H1 (cell line): ENCODE measurements at regions not wholly inside any gene's neighbourhood (a gene's known extent, or its start where the extent isn't known, plus 50 kb on each side); places are given as distances from the start of the nearest gene placed in this dataset.

Source experiments
- CTCF ChIA-PET: fragments of 300-600 bp; sonication (Branson Sonifier 250); formaldehyde crosslinking; loops from one replicate; lab custom pipeline; 2021; ENCODE audit not compliant: partially characterized antibody; lab: Charles Lee
- POLR2A ChIA-PET: fragments of 300-600 bp; sonication (Branson Sonifier 250); formaldehyde crosslinking; loops from one replicate; lab custom pipeline; 2021; ENCODE audit warnings: inconsistent platforms; ENCODE audit not compliant: partially characterized antibody; lab: Charles Lee
- DNase-seq, 2 experiments: peaks; one replicate each; pipeline versions ENCODE4 v3.0.0 to v3.0.0-alpha.2; 2010 to 2022; ENCODE audit warnings: low spot score in 2 of 2, low read depth in 1 of 2, mixed read lengths in 1 of 2
- FAIRE-seq: peaks from 2 replicates; lab custom pipeline; 2011; peaks lifted over from hg19 to GRCh38; lab: Jason Lieb, UNC
- H2AFZ ChIP-seq: 2 replicates; pipeline ENCODE4 v1.8.1; 2012; ENCODE audit warnings: low read length, inconsistent platforms
- H2AK5ac ChIP-seq: 2 replicates; pipeline ENCODE4 v1.6.1; 2013; ENCODE audit warnings: low read depth, low read length
- H2BK120ac ChIP-seq: replicated peaks from 2 replicates; pipeline ENCODE3; 2013; ENCODE audit warnings: low read depth, low read length, inconsistent platforms
- H2BK12ac ChIP-seq: 2 replicates; pipeline ENCODE4 v1.6.1; 2013; ENCODE audit warnings: low read depth, low read length
- H2BK15ac ChIP-seq: 2 replicates; pipeline ENCODE4 v1.6.1; 2013; ENCODE audit warnings: low read length
- H2BK20ac ChIP-seq: 2 replicates; pipeline ENCODE4 v1.6.1; 2013; ENCODE audit warnings: low read length
- H2BK5ac ChIP-seq: 2 replicates; pipeline ENCODE4 v1.6.1; 2013; ENCODE audit warnings: low read depth, low read length
- H3K14ac ChIP-seq: 2 replicates; pipeline ENCODE4 v1.6.1; 2013; ENCODE audit warnings: inconsistent platforms; ENCODE audit not compliant: insufficient read length
- H3K18ac ChIP-seq: 2 replicates; pipeline ENCODE4 v1.6.1; 2013; ENCODE audit warnings: low read length; ENCODE audit errors: extremely low read depth
- H3K23ac ChIP-seq: 2 replicates; pipeline ENCODE4 v1.6.1; 2013; ENCODE audit warnings: inconsistent platforms; ENCODE audit not compliant: insufficient read length
- H3K23me2 ChIP-seq: 2 replicates; pipeline ENCODE4 v1.6.1; 2013; ENCODE audit warnings: low read depth, low read length
- H3K27ac ChIP-seq: 2 replicates; pipeline ENCODE4 v1.6.1; 2011; ENCODE audit warnings: low read depth, low read length, inconsistent platforms
- H3K27me3 ChIP-seq, 4 experiments: replicated peaks in 1 of 4; 1 replicate in 1 of 4; 2 replicates in 3 of 4; pipeline versions ENCODE4 v1.6.1 to v1.8.1; 2011 to 2013; ENCODE audit warnings: low read length in 3 of 4, mild to moderate bottlenecking in 3 of 4, inconsistent platforms in 2 of 4, mixed read lengths in 2 of 4, moderate library complexity in 1 of 4; ENCODE audit not compliant: control insufficient read depth in 3 of 4, insufficient read depth in 3 of 4; ENCODE audit errors: extremely low read depth in 1 of 4
- H3K36me3 ChIP-seq, 4 experiments: 2 replicates each; pipeline versions ENCODE4 v1.6.1 to v1.8.1; 2011 to 2013; ENCODE audit warnings: mild to moderate bottlenecking in 4 of 4, low read length in 3 of 4, moderate library complexity in 2 of 4, control low read depth in 1 of 4, inconsistent platforms in 1 of 4; ENCODE audit not compliant: insufficient read depth in 4 of 4, control insufficient read depth in 2 of 4
- H3K4ac ChIP-seq: replicated peaks from 2 replicates; pipeline ENCODE3; 2013; ENCODE audit warnings: low read length, low read depth, mixed read lengths, inconsistent platforms; ENCODE audit not compliant: insufficient read length
- H3K4me1 ChIP-seq, 4 experiments: replicated peaks in 1 of 4; 1 replicate in 1 of 4; 2 replicates in 3 of 4; pipeline versions ENCODE4 v1.6.1 to v1.8.1; 2011 to 2013; ENCODE audit warnings: low read length in 3 of 4, inconsistent platforms in 2 of 4, mixed read lengths in 1 of 4; ENCODE audit not compliant: insufficient read depth in 4 of 4, control insufficient read depth in 3 of 4
- H3K4me2 ChIP-seq, 2 experiments: 2 replicates each; pipeline versions ENCODE4 v1.6.1 to v1.8.1; 2011 to 2013; ENCODE audit warnings: low read depth in 2 of 2, low read length in 2 of 2, control low read depth in 1 of 2, inconsistent platforms in 1 of 2, mild to moderate bottlenecking in 1 of 2; ENCODE audit not compliant: insufficient read depth in 1 of 2
- H3K4me3 ChIP-seq, 4 experiments: fragments of 200-600, 300-600 bp in 1 of 4; sonication (generic), shearing (Covaris generic), sonication (Bioruptor Twin) in 1 of 4; 2 replicates each; pipeline versions ENCODE4 v1.5.1 to v1.8.1; 2011 to 2016; ENCODE audit warnings: low read length in 4 of 4, low read depth in 3 of 4, control low read depth in 2 of 4, inconsistent platforms in 2 of 4, mild to moderate bottlenecking in 2 of 4, mixed read lengths in 1 of 4, moderate library complexity in 1 of 4; ENCODE audit not compliant: insufficient read depth in 2 of 4; ENCODE audit errors: extremely low read depth in 1 of 4
- H3K56ac ChIP-seq: replicated peaks from 2 replicates; pipeline ENCODE3; 2013; ENCODE audit warnings: low read depth, mild to moderate bottlenecking, mixed read lengths, low read length, inconsistent platforms; ENCODE audit not compliant: insufficient read length
- H3K79me1 ChIP-seq: 2 replicates; pipeline ENCODE4 v1.6.1; 2013; ENCODE audit warnings: low read depth, low read length, control low read depth
- H3K79me2 ChIP-seq, 2 experiments: 2 replicates each; pipeline versions ENCODE4 v1.6.1 to v1.8.1; 2012 to 2013; ENCODE audit warnings: low read length in 2 of 2, mild to moderate bottlenecking in 2 of 2, inconsistent platforms in 1 of 2; ENCODE audit not compliant: insufficient read depth in 2 of 2, control insufficient read depth in 1 of 2
- H3K9ac ChIP-seq, 4 experiments: replicated peaks in 1 of 4; 1 replicate in 1 of 4; 2 replicates in 3 of 4; pipeline versions ENCODE4 v1.6.1 to v1.8.1; 2011 to 2013; ENCODE audit warnings: low read depth in 3 of 4, low read length in 3 of 4, control low read depth in 2 of 4, mild to moderate bottlenecking in 2 of 4, moderate library complexity in 2 of 4, inconsistent platforms in 1 of 4; ENCODE audit errors: extremely low read depth in 1 of 4
- H3K9me3 ChIP-seq, 2 experiments: 2 replicates each; pipeline versions ENCODE4 v1.6.1 to v1.8.1; 2012 to 2013; ENCODE audit warnings: mild to moderate bottlenecking in 2 of 2, moderate library complexity in 2 of 2, control low read depth in 1 of 2, inconsistent platforms in 1 of 2, low read depth in 1 of 2, low read length in 1 of 2, mixed read lengths in 1 of 2; ENCODE audit not compliant: insufficient read depth in 2 of 2
- H4K20me1 ChIP-seq, 2 experiments: replicated peaks in 1 of 2; 2 replicates each; pipeline versions ENCODE3 to v1.8.1; 2011 to 2013; ENCODE audit warnings: inconsistent platforms in 2 of 2, low read length in 2 of 2, mild to moderate bottlenecking in 1 of 2; ENCODE audit not compliant: insufficient read depth in 2 of 2, control insufficient read depth in 1 of 2
- H4K5ac ChIP-seq: 2 replicates; pipeline ENCODE4 v1.6.1; 2013; ENCODE audit warnings: low read length, low read depth, mixed read lengths, inconsistent platforms; ENCODE audit not compliant: insufficient read length
- H4K8ac ChIP-seq: 2 replicates; pipeline ENCODE4 v1.8.0; 2013; ENCODE audit warnings: mild to moderate bottlenecking, moderate library complexity, low read length, inconsistent platforms; ENCODE audit not compliant: insufficient read depth; ENCODE audit errors: extremely low read depth
- H4K91ac ChIP-seq: replicated peaks from 2 replicates; pipeline ENCODE3; 2013; ENCODE audit warnings: low read length, mixed read lengths, inconsistent platforms; ENCODE audit not compliant: insufficient read length
- CTCF ChIP-seq, 3 experiments: IDR thresholded peaks; 1 replicate in 2 of 3; 2 replicates in 1 of 3; pipeline versions ENCODE4 v1.5.1 to v1.6.1; 2011; ENCODE audit warnings: low read length in 3 of 3, mild to moderate bottlenecking in 3 of 3, inconsistent platforms in 2 of 3, low read depth in 1 of 3, moderate library complexity in 1 of 3; ENCODE audit not compliant: insufficient read depth in 1 of 3; ENCODE audit errors: control extremely low read depth in 1 of 3
- EZH2 ChIP-seq: fragments of 200-600 bp; sonication (generic); IDR thresholded peaks from 2 replicates; pipeline ENCODE4 v1.7.1; 2012; ENCODE audit warnings: low read depth, mild to moderate bottlenecking, moderate library complexity, low read length, inconsistent platforms; ENCODE audit not compliant: severe bottlenecking
- JUN ChIP-seq: IDR thresholded peaks from 2 replicates; pipeline ENCODE4 v1.6.1; 2011; ENCODE audit warnings: low read depth, mild to moderate bottlenecking, improper control_type of control experiment, low read length
- KDM4A ChIP-seq: IDR thresholded peaks from one replicate; pipeline ENCODE4 v1.7.1; 2012; ENCODE audit warnings: low read depth, mild to moderate bottlenecking, moderate library complexity, low read length, inconsistent platforms; ENCODE audit not compliant: severe bottlenecking
- MAFK ChIP-seq: IDR thresholded peaks from 2 replicates; pipeline ENCODE4 v1.6.1; 2012; ENCODE audit warnings: low read depth, mild to moderate bottlenecking, improper control_type of control experiment, low read length
- POLR2A ChIP-seq, 2 experiments: IDR thresholded peaks; 1 replicate in 1 of 2; 2 replicates in 1 of 2; pipeline ENCODE4 v1.6.1; 2011; ENCODE audit warnings: low read depth in 2 of 2, low read length in 2 of 2, mild to moderate bottlenecking in 2 of 2; ENCODE audit errors: control extremely low read depth in 1 of 2
- RAD21 ChIP-seq, 2 experiments: IDR thresholded peaks in 1 of 2; conservative IDR thresholded peaks in 1 of 2; 2 replicates each; pipeline ENCODE4 v1.6.1; 2011; ENCODE audit warnings: low read depth in 2 of 2, low read length in 2 of 2, improper control_type of control experiment in 1 of 2, inconsistent platforms in 1 of 2, mild to moderate bottlenecking in 1 of 2, moderate library complexity in 1 of 2
- SIX5 ChIP-seq: IDR thresholded peaks from 2 replicates; pipeline ENCODE4 v1.6.1; 2011; ENCODE audit warnings: mild to moderate bottlenecking, low read depth, low read length
- YY1 ChIP-seq: IDR thresholded peaks from 2 replicates; pipeline ENCODE4 v1.6.1; 2011; ENCODE audit warnings: low read depth, mild to moderate bottlenecking, low read length
- WGBS, 2 experiments: shearing (Covaris generic) in 1 of 2; methylation state at CpG; one replicate each; pipeline versions ENCODE4 v1.1.6 to v1.1.7; 2013 to 2015; ENCODE audit warnings: low lambda C conversion rate in 2 of 2, mixed read lengths in 2 of 2, inconsistent platforms in 1 of 2, low coverage in 1 of 2, missing lambda C conversion rate in 1 of 2; ENCODE audit not compliant: insufficient replicate concordance in 2 of 2, insufficient coverage in 1 of 2, insufficient read length in 1 of 2; ENCODE audit errors: extremely low coverage in 1 of 2, missing lambda C conversion rate in 1 of 2; 5-methylcytosine and 5-hydroxymethylcytosine counted together

GRCh38 chr3:106193876-106194275, 325.1 kb upstream of the CBLB start:
- H3K79me2 ChIP-seq = no peaks in the 10 kb centered on the region
- H4K91ac ChIP-seq = no peak overlapping the region
- H3K4me1 ChIP-seq = no peaks in the 10 kb centered on the region
- no peak overlapping the region for H4K8ac ChIP-seq
- no peak overlapping the region for H2BK12ac ChIP-seq
- 96% methylated on average over 2 of the region's 2 CpGs; no CpG with 5 or more reads in 1 of the 2 experiments for WGBS, 2 experiments
- H3K56ac ChIP-seq = no peak overlapping the region
- H3K18ac ChIP-seq = no peak overlapping the region
- H3K4ac ChIP-seq = no peak overlapping the region
- no peak overlapping the region for H2BK15ac ChIP-seq
- H3K23ac ChIP-seq = no peak overlapping the region
- H3K27ac ChIP-seq = no peak overlapping the region
- no peak for FAIRE-seq
- no peaks in the 10 kb centered on the region for H3K27me3 ChIP-seq
- H3K79me1 ChIP-seq = no peaks in the 10 kb centered on the region
- H3K4me2 ChIP-seq = no peak overlapping the region
- no peak overlapping the region for H2BK20ac ChIP-seq
- no peaks in the 10 kb centered on the region for H3K36me3 ChIP-seq
- H3K9me3 ChIP-seq = no peaks in the 10 kb centered on the region
- no peak overlapping the region for H4K5ac ChIP-seq
- H2BK120ac ChIP-seq = no peak overlapping the region
- H2AK5ac ChIP-seq = no peak overlapping the region
- no peak overlapping the region for H2BK5ac ChIP-seq
- H3K4me3 ChIP-seq = no peak overlapping the region
- ChIA-PET POLR2A (no interaction called here), CTCF (no interaction called here)
- no peak overlapping the region for H3K14ac ChIP-seq
- H2AFZ ChIP-seq = no peak overlapping the region
- no peak overlapping the region for H3K9ac ChIP-seq
- no peak for DNase-seq
- no peaks in the 10 kb centered on the region for H3K23me2 ChIP-seq
- H4K20me1 ChIP-seq = no peaks in the 10 kb centered on the region
- no peak for TF ChIP-seq RAD21 (IDR thresholded peaks at IDR 0.05 in 1 of 2, conservative IDR thresholded peaks at IDR 0.05 in 1 of 2; ENCODE audit: low read depth in 2 of 2, low read length in 2 of 2)
- TF ChIP-seq POLR2A (IDR thresholded peaks at IDR 0.05; ENCODE audit: control extremely low read depth in 1 of 2, low read depth in 2 of 2, low read length in 2 of 2) = no peak
- TF ChIP-seq YY1 = no peak
- no peak for TF ChIP-seq SIX5
- no peak for TF ChIP-seq KDM4A
- no peak for TF ChIP-seq CTCF (IDR thresholded peaks at IDR 0.05; ENCODE audit: control extremely low read depth in 1 of 3, insufficient read depth in 1 of 3, low read depth in 1 of 3, low read length in 3 of 3)
- TF ChIP-seq EZH2 = no peak
- no peak for TF ChIP-seq MAFK
- TF ChIP-seq JUN = no peak
